Suprapubic skin (tissue), 4 donors: ENCODE measurements at regions not wholly inside any gene's neighbourhood (a gene's known extent, or its start where the extent isn't known, plus 50 kb on each side); places are given as distances from the start of the nearest gene placed in this dataset.

Experiments
- DNase-seq, 2 donors: peaks; one replicate each; pipeline ENCODE4 v3.0.0-alpha.2; 2019; ENCODE audit warnings: low spot score in 2 of 2
- H3K27ac ChIP-seq: fragments of 200-600 bp; sonication (generic); one replicate; pipeline ENCODE4 v1.5.1; 2019
- H3K27me3 ChIP-seq: fragments of 200-600 bp; sonication (generic); one replicate; pipeline ENCODE4 v1.5.1; 2019
- H3K36me3 ChIP-seq: fragments of 200-600 bp; sonication (generic); one replicate; pipeline ENCODE4 v1.5.1; 2019
- H3K4me1 ChIP-seq: fragments of 200-600 bp; sonication (generic); one replicate; pipeline ENCODE4 v1.5.1; 2019
- H3K4me3 ChIP-seq: fragments of 200-600 bp; sonication (generic); one replicate; pipeline ENCODE4 v1.5.1; 2019; ENCODE audit warnings: mild to moderate bottlenecking
- H3K9me3 ChIP-seq: fragments of 200-600 bp; sonication (generic); one replicate; pipeline ENCODE4 v1.5.1; 2019
- EP300 ChIP-seq: sonication (generic); formaldehyde crosslinking; IDR thresholded peaks from one replicate; pipeline ENCODE4 v1.6.1; 2017; ENCODE audit warnings: antibody characterized with exemption
- POLR2A ChIP-seq, 2 donors: fragments of 450-650 bp; IDR thresholded peaks; one replicate each; pipeline ENCODE4 v1.6.1; 2017; ENCODE audit warnings: antibody characterized with exemption in 2 of 2, mild to moderate bottlenecking in 2 of 2, moderate library complexity in 2 of 2
- POLR2AphosphoS5 ChIP-seq, 3 donors: sonication (generic); formaldehyde crosslinking; IDR thresholded peaks; one replicate each; pipeline ENCODE4 v1.6.1; 2017; ENCODE audit warnings: antibody characterized with exemption in 3 of 3
- WGBS: methylation state at CpG from one replicate; pipeline ENCODE4 v1.1.5; 2018; 5-methylcytosine and 5-hydroxymethylcytosine counted together
- TF ChIP-seq, protein P1 (sequence below), 2 donors: fragments of 200-600 bp in 1 of 2; fragments of 450-650 bp in 1 of 2; sonication (generic) in 1 of 2; IDR thresholded peaks; one replicate each; pipeline ENCODE4 v1.5.1; 2016 to 2019; ENCODE audit warnings: antibody characterized with exemption in 2 of 2, mild to moderate bottlenecking in 1 of 2, moderate library complexity in 1 of 2

DNA sequence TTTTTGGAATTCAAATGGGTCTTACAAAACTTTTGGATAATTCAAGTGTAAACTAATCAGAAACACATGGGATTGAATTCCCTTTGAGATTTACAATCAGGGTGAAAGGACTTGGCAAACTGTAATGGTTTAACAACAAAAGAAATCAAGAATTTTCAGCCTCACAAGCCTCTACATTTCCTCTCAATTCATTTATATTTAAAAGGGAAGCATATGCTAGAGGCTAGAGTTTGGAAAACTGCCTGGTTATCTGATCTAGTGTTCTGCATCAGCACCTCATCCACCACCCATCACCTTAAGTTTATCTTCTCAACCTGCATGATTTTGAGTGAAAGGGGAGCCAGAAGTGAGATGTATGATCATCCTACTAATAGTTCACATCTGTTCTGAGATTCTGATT lies 120.7 kb downstream of the TES start:
- H3K36me3 ChIP-seq = no peaks in the 10 kb centered on the region
- no peak for DNase-seq
- no peak for TF ChIP-seq EP300
- TF ChIP-seq, protein P1, sequence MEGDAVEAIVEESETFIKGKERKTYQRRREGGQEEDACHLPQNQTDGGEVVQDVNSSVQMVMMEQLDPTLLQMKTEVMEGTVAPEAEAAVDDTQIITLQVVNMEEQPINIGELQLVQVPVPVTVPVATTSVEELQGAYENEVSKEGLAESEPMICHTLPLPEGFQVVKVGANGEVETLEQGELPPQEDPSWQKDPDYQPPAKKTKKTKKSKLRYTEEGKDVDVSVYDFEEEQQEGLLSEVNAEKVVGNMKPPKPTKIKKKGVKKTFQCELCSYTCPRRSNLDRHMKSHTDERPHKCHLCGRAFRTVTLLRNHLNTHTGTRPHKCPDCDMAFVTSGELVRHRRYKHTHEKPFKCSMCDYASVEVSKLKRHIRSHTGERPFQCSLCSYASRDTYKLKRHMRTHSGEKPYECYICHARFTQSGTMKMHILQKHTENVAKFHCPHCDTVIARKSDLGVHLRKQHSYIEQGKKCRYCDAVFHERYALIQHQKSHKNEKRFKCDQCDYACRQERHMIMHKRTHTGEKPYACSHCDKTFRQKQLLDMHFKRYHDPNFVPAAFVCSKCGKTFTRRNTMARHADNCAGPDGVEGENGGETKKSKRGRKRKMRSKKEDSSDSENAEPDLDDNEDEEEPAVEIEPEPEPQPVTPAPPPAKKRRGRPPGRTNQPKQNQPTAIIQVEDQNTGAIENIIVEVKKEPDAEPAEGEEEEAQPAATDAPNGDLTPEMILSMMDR (IDR thresholded peaks at IDR 0.05) = no peak
- no peak overlapping the region for H3K4me3 ChIP-seq
- no peaks in the 10 kb centered on the region for H3K9me3 ChIP-seq
- no peaks in the 10 kb centered on the region for H3K27me3 ChIP-seq
- peaks cover 13% of the 10 kb centered on the region for H3K4me1 ChIP-seq
- no peak overlapping the region for H3K27ac ChIP-seq

DNA sequence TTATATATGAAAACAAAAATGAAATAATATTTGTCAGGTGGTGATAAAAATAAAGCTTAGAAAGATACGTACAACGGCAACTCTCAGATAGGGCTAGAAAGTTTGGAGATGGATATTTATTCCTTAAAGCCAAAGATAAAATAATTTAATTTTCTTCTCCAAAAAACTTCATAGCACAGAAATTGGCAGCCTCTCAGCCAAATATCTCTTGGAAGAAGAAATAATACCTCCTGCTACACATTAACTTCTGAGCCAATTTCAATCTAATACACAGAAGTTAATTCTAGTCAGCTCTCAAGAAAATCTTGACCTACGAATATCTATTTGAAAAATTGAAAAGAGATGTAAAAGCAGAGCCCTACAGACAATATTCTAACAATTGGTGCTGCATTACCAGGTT lies 122.4 kb downstream of the TES start:
- 68% methylated on average over 3 of the region's 3 CpGs for WGBS
- DNase-seq = no peak
- peaks cover 13% of the 10 kb centered on the region for H3K4me1 ChIP-seq
- no peaks in the 10 kb centered on the region for H3K36me3 ChIP-seq
- TF ChIP-seq EP300 (no peak), POLR2A (IDR thresholded peaks at IDR 0.05) (no peak), POLR2AphosphoS5 (IDR thresholded peaks at IDR 0.05) (no peak)
- TF ChIP-seq, protein P1 (IDR thresholded peaks at IDR 0.05) = no peak
- H3K27me3 ChIP-seq = no peaks in the 10 kb centered on the region
- H3K4me3 ChIP-seq = no peak overlapping the region
- H3K27ac ChIP-seq = no peak overlapping the region
- H3K9me3 ChIP-seq = no peaks in the 10 kb centered on the region

DNA sequence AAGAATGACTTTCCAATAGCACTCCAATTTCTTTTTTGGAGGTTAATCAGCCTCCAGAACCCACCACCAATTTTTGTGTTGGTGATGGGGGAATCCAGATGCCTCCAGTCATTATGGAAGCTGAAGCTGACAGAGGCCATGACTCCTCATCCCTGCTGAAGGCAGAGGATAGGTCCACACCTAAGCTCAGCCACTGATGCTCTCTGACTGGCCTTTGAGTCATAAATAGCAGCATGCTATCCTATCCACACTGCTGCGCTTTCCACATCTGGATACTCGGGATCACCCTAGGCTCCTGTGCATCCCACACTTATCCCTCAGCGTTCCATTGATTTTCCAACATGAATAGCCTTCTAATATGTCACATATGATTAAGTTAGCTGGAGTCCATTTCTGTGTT lies 124.2 kb downstream of the TES start:
- Histone ChIP-seq H3K36me3 (no peaks in the 10 kb centered on the region), H3K27me3 (no peaks in the 10 kb centered on the region), H3K4me1 (peaks cover 16% of the 10 kb centered on the region), H3K4me3 (no peak overlapping the region), H3K27ac (no peak overlapping the region), H3K9me3 (no peaks in the 10 kb centered on the region)
- 99% methylated on average over 3 of the region's 3 CpGs for WGBS
- no peak for DNase-seq
- TF ChIP-seq EP300 = no peak
- TF ChIP-seq POLR2AphosphoS5 (IDR thresholded peaks at IDR 0.05) = no peak
- no peak for TF ChIP-seq POLR2A (IDR thresholded peaks at IDR 0.05)
- TF ChIP-seq, protein P1 (IDR thresholded peaks at IDR 0.05) = no peak

- H3K36me3 ChIP-seq = no peaks in the 10 kb centered on the region
- DNase-seq = no peak
- 92% methylated on average over 2 of the region's 2 CpGs for WGBS
- no peak overlapping the region for H3K4me3 ChIP-seq
- H3K9me3 ChIP-seq = no peaks in the 10 kb centered on the region
- TF ChIP-seq EP300 = no peak
- no peak for TF ChIP-seq POLR2AphosphoS5 (IDR thresholded peaks at IDR 0.05)
- TF ChIP-seq, protein P1 (IDR thresholded peaks at IDR 0.05) = no peak
- no peak for TF ChIP-seq POLR2A (IDR thresholded peaks at IDR 0.05)
- no peaks in the 10 kb centered on the region for H3K27me3 ChIP-seq
- peaks cover 8% of the 10 kb centered on the region for H3K4me1 ChIP-seq
- no peak overlapping the region for H3K27ac ChIP-seq
These were observed 126.7 kb downstream of the TES start for GRCh38 chr7:116337018-116337417.

GRCh38 chr7:116337800-116338199 lies 127.5 kb downstream of the TES start:
- no peak for DNase-seq
- TF ChIP-seq, protein P1 (IDR thresholded peaks at IDR 0.05) = no peak
- TF ChIP-seq EP300 = no peak
- TF ChIP-seq POLR2A (IDR thresholded peaks at IDR 0.05) = no peak
- no peak for TF ChIP-seq POLR2AphosphoS5 (IDR thresholded peaks at IDR 0.05)
- H3K4me1 ChIP-seq = peaks cover 8% of the 10 kb centered on the region
- no peak overlapping the region for H3K4me3 ChIP-seq
- no peak overlapping the region for H3K27ac ChIP-seq
- H3K9me3 ChIP-seq = no peaks in the 10 kb centered on the region
- H3K27me3 ChIP-seq = no peaks in the 10 kb centered on the region
- H3K36me3 ChIP-seq = no peaks in the 10 kb centered on the region
